ENCODE measurements at regions not wholly inside any gene's neighbourhood (a gene's known extent, or its start where the extent isn't known, plus 50 kb on each side); places are given as distances from the start of the nearest gene placed in this dataset.

DNA sequence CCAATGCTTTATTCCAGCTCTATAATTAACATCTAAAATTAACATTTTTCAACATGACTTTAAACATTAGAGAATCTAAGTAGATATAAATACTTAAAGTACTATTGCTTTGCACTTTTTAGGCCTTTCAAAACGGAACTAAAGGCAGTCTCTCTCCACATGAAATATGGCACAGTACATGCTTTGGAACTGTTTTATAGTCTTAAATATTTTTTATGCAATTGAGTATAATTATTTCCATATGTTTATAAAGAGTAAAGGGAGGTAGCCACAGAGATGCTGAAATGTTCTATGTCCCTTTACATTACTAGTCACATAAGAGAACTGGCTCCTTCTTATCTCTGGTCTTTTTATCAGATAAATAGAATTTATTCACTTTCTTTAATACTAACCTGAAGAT is 674.0 kb downstream of the PLCL1 start:
- DNase-seq: no peak

DNA sequence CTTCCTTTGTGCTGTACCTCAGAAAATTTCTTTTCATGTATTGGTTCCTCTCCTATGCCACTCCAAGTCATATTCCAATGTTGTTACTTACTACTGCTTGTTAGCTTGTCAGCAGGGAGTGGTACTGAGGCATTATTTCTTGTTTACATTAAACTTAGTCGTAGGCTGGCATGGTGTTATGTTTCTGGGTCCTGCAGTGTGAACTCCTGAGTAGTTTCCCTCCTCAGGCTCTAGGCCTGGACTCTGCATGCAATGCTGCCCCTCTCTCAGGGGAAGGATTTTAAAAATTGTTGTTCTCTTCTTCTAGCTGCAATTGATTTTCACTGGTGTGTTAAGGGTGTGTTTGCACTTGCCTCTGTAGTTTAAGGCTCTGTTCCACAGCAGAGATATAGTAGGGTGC is 671.6 kb downstream of the PLCL1 start:
- DNase-seq: no peak

DNA sequence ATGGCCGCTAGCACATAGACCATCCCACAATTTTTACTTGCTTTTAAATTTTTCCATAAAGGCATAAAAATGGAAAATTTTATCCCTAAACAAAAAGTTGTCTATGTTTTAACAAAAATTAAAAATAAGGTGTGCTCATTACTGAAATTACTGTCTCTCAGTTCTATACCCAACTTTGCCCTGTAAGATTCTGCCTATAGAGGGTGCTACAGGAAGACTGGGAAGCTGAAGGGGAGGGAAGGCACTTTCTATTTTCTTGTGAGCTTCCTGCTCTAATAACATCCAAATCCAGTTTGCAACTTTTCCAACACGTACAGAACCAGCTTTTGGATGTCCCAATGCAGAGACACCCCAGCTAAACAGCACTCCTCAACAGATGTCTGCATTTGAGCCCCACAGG is 666.9 kb downstream of the PLCL1 start:
- no peak for DNase-seq

DNA sequence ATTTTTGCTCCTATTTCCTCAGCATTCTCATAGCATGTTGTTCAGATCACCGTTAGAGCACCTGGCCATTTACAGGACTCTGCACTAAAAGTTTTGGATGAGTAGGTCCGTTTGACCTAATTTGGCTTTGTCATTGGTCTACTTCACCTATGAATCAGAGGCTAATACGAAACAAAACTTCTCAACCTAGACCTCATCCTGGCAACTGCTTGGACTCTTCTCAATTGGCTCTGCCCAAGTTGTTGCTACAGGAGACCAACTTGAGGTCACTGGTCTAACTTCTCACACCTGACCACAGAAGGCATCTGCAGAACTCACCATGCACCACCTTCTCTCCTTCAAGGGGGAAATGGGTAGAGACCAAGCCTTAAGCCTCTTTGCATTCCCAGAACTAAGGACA is 663.7 kb downstream of the PLCL1 start:
- no peak for DNase-seq

DNA sequence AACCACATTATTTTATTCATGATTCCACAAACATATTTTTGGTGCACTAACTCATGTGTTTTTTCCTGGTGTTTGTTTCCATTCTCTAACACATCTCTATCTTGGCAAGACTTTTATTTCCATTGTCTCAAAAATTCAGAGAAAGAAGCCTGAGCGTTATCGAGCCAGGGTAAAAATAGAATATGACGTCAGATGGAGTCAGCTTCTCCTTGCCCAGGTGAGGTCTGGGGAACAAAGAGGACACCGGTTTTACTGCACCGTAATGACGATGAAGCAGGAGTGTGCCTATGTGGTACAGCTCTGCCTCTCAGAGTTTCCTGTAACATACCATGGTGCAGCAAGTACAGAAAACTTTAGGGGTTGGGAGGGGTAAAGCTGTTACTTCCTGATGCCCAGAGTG is 661.6 kb downstream of the PLCL1 start:
- DNase-seq: no peak

DNA sequence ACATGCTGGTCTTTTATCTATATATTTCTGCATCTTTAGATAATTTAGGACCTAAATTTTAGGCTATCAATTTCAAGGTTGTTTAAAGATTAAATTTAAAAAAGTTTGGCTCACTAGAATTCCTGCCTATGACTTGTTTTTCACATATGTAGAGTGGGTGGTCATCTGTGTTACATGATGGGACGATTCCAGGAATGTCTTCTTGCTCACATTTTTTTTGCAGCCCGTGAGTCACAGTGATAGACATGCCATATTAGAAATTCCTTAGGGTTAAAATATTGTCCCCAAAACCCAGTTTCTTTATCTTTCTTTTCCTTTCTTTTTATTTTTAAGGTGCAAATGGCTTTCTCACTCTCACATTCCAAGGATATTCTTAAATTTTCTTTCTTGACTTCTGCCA is 652.0 kb downstream of the PLCL1 start:
- no peak for DNase-seq

DNA sequence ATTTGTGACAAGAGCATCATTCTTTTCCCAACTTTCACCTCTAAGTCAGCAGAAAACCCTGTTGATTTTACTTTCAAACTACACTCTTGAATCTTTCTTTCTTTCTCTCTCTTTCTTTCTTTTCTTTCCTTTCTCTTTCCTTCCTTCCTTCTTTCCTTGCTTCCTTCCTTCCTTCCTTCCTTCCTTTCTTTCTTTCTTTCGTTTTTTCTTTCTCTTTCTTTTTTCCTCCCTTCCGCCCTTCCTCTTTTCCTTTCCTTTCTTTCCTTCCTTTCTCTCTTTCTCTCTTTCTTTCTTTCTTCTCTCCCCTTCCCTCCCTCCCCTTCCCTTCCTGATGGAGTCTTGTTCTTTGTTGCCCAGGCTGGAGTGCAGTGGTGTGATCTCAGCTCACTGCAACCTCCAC is 649.5 kb downstream of the PLCL1 start:
- no peak for DNase-seq

DNA sequence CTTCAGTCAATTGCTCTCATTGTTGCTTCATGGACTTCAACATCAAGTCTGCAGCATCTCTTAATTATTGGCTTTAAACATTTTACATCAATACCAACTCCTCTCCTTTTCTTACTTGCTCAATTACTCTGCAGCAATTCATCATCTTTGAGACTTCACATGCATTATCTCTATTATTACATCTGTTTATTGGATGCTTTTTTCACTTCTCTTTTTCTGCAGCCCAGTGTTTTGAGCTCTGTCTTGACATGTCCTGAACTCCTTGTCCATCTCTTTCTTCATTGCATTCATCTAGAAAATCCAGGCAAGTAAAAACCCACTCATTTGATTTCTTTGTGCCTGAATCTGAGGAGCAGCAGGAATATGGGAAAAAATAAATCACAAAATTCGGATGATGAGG is 647.9 kb downstream of the PLCL1 start:
- no peak for DNase-seq

DNA sequence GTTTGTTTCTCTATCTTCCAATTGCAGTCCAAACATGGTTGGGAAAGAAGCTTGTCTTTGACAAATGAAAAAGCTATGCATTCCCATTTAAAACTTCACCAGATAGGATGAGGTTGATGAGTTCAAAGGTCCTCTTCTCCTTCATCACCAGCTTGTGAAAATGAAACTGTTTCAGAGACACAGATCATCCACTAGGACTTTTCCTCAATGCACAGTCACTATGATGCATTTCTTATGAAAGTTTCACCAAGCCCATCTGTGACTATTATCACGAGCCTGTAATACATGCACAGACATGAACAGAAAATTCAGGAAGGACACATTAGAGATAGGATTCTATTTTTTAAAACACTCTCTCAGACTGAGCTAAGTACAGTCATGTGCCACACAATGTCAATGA is 644.4 kb downstream of the PLCL1 start:
- DNase-seq: no peak

DNA sequence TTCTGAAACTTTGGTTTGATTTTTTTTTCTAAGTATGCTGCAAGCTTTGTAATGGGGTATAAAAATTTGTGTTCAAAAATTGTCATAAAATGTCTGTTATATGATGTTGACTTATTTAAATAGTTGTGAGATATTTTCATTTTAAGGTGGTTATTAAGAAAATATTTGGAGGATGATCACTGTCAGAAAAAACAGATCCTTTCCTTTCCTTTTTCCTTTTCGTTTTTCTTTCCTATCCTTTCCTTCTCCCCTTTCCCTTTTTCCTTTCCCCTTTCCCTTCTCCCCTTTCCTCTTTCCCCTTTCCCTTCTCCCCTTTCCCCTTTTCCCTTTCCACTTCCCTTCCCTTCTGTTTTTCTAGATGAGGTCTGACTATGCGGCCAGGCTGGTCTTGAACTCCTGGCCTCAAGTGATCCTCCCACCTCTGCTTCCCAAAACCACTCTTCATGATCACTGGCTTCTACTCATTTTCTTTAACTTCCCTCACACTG is 640.5 kb downstream of the PLCL1 start:
- no peak for DNase-seq

DNA sequence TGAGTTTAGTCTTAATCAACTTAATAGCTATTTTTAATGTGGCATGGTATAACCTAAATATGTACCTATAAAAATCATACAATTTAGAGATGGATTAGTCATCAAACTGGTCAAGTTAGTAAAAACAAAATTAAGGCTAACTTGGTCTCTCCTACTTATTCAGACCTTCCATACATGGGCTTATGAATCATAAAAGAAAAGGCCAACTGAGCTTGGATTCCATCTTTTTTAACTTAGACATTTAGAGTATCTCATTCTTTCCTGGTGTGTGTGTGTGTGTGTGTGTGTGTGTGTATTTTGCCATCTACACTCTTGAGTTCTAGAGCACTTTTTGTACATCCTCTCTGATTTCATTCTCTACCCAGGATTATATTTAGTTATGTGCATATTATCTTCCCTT is 637.5 kb downstream of the PLCL1 start:
- no peak for DNase-seq

DNA sequence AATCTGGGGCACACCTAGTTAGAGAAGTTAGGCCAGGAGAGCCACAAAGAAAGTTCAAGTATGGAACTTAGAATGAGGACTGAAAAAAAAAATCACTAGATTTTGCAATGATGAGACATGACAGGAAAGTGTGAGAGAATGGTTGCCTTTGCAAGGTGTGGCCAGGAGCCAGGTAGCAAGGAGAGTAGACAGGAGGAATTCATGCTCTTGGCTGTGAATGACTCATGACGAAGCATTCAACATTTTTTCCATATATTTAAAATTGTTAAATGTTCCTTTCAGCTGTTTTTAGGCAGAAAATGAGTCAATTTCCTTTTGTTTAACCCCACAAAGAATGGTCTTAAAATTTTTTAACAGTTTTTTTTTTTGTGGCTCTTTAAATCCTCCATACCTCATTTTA is 636.9 kb downstream of the PLCL1 start:
- no peak for DNase-seq

DNA sequence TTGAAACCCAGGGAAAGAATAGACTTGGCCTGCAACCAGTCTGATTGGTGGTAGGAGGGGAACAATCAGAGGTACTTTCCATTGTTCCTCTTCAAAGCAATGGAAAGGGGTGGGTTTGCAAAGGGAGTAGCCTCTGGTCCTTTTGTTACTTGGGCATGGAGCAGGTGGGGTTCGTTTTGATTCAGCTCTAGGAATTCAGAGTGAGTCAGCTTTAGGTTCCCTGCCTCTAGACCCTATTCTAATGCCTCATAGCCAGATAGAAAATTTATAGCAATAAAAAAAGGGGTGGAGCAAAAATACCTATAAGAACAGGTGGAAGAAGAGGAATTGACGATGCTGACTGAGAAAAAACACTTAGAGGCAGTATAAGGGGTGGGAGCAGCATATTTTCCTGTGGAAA is 636.4 kb downstream of the PLCL1 start:
- DNase-seq: no peak

DNA sequence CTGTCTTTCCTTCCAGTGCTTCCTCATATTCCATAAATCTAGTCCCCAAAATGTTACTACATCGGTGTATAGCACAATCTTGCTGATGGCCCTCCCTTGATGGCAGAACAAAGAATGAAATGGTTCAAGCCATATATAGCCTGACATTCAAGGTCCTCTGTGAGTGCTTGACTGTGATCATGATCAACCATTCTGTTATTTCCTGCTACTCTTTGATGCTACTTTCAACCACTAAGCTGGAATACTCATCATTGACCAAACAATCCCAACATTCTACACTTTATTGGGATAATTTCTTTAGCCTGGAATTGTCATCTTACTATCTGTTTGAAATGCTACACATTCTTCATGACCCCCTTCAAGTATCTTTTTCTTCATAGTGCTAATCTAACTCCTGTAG is 633.9 kb downstream of the PLCL1 start:
- DNase-seq: no peak

DNA sequence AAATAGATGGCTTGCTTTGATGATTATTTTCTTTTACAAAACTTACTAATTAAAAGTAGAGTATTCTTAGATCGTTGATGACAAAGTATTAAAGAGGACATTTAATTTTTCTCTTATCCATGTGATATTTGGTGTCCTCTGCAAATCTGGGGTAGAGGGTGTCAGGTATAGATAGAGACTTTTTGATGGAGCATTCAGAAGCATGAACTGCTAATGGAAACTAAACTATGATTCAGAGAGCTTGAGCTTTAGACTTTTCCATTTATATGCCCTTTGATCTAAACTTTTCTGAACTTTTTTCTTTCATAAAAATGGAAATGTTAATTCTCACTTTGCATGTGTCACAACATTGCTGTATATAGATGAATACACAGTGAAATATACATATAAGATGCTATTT is 619.7 kb downstream of the PLCL1 start:
- DNase-seq: no peak

DNA sequence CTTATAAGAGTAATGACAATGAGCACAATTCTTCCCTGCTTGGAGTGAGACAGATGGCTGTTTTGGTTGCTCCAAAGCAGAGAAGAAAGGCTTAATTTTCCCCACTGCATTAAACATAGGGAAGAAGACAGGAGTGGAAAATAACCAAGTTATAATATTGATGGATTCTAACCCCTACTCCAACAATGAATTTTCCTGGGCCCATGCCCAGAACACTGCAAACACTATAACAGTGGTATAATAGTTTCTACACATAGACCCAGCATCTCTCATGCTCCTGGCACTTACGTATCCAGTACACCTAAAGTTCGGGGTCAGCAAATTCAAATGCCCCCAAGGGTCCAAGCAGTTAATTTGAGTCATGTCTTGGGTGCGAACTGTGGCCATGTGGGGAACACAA is 613.4 kb downstream of the PLCL1 start:
- no peak for DNase-seq

DNA sequence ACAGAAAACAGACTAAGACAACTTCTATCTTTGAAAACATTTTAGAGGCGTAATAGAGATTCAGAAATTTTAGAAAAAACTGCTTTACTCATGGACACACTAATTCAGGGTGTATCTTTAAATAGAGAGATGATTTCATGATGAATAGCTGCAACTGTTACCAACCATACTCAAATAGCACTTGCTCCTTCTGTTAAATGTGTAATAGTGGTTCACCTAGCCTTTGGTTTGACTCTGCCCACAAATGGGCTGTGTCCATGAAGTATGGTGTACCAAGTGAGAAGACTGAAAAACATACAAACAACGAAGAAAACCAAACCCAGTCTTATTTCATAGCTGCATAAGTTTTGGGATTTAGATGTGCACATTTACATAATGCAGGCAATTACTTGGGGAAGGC is 610.6 kb downstream of the PLCL1 start:
- no peak for DNase-seq

DNA sequence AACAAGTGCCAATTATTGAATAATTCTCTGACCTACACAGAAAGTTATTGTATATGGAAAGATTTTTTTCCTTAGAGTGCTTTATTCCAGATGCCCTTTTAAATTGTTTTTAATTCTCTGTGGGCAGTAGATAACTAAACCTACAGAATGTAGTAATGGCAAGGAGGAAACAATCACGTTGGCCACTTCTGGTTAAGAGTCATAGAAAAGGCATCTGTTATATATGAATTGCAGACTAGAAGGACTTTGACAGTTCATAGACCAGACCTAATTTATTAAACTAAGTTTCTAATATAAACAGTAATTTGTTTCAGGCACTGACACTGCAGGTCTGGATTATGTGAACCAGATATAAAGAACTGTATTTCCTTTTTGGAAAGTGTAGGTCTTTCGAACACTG is 607.5 kb downstream of the PLCL1 start:
- no peak for DNase-seq

DNA sequence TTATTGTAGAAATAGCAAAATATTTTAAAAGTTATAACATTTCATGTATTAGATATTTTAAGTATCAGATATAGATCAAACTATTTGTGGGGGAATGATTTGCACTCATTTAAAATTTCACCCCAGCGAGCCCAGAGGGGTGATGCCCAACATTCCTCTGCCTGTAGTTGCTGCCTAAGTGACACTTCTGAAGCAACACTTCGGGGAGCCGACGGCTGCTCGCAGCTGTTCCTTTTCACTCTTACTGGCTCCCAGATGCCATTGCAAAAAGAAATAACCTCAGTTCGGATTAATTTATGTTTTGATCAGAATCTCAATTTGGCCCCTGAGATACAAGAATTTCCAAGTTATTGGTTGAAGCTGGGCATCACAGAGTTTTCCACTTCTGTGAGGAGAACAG is 603.8 kb downstream of the PLCL1 start:
- no peak for DNase-seq

DNA sequence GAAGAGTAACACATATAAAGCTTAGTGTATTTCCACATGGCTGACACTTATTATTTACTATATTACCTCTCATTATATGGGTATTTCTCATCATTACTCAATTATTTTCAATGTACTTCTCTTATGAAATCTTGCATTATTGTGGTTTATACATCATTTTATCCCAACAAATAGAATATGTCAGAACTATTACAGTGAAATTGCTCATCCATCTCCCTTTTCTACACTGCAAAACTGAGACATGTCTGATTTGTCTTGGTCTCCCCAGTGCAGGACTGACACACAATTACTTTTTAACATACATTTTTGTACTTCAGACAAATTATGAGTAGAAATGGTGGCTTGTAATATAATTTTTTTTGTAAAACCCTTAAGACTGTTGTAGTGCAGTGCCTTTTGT is 600.9 kb downstream of the PLCL1 start:
- no peak for DNase-seq

DNA sequence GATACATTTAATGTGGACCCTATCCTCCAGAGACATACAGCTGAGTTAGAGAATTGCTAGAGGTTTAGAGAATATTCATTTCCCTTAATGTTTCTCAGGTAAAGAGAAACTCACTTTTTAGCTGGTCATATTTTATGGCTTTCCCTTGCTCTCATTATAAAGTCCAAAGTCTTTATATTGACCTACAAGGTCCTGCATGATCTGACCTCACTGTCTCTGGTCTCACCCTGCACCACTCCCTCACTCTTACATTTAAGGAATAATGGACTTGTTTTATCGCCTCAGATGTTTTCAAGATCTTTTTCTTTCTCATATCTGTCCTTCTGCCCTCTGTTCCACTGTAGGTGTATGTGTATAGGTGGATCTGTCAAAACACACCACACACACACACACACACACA is 597.3 kb downstream of the PLCL1 start:
- DNase-seq: no peak

DNA sequence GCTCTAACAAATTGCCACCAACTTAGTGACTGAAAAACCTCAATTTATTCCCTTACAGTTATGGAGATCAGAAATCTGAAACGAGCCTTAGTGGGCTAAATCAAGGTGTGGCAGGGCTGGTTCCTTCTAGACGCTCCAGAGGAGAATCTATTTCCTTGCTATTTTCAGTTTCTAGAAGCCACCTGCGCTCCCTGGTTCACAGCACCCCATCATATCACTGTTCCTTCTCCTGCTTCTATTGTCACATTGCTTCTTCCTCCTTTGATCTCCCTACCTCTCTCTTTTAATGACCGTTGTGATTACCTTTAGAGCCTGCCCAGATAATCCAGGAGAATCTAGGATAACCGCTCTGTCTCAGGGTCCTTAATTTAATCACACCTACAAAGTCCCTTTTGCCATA is 596.6 kb downstream of the PLCL1 start:
- no peak for DNase-seq

DNA sequence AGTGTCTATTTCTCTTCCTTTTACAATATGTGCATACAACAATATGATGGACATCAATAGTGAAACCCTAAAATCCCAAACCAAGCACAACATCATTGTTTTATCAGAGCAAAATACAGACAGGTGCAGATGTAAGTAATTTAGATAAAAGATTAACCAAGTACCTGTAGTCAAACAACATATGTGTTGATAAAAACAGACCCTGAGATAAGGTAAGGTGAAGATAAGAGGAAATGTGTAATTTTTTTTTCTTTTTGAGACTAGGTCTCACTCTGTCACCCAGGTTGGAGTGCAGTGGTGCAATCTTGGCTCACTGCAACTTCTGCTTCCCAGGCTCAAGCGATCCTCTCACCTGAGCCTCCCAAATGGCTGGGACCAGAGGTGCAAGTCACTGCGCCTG is 589.8 kb downstream of the PLCL1 start:
- no peak for DNase-seq

DNA sequence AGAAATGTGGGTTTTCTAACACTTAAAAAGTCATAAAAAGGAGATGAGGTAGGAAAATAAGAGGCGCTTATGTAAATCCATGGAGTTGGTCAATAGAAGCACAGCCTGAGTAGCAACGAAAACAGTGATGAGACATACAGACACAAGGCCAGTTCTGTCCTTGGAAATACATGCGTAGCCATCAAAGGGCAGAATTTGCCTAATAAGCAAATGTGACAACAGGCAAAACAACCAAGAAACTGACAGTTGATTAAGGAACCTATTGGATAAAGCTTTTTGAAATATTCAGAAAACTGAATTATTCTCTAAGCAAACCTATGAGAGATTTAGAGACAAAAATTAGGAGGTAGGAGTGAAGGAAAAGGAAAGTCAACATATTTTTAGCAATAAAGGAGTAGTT is 586.3 kb downstream of the PLCL1 start:
- no peak for DNase-seq

DNA sequence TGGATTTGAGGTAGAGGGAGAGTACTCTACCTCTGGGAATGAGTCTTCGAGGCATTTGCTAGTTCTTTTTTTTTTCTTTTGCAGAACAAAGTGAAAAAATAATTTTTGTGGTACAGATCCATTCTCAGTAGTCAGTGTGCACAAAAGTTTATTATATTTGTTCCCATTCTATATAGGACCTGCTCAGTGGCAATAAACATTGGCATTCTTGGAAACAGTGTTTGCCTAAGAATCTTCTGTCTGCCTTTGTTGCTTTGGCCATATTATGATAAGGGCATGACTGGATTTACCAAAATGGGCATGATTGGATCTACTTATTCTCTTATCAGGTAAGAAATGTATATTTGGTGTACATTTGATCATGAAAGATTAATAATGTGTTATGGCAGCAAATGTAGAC is 583.3 kb downstream of the PLCL1 start:
- DNase-seq: no peak

DNA sequence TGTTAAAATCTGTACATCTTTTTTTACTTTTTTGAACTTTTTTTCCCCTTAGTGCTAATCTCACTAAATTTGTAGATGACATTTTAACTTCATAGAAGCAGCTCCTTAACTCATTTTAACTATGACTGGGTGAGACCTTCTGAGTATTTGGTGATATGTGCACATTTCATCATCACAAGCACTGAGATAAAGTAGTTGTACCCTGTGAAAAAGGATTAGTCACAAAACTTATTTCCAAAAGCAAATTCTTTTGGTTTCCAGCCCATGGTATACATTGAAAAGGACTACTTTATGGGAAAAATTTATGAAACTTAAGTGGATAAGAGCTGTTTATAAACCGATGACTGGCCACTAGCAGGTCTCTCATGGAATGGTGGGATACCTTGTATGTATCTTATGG is 581.5 kb downstream of the PLCL1 start:
- DNase-seq: no peak

All from CD4-positive, alpha-beta T cell treated with Interferon gamma for 1 hour (primary cell).